H1 (cell line): ENCODE measurements at regions not wholly inside any gene's neighbourhood (a gene's known extent, or its start where the extent isn't known, plus 50 kb on each side); places are given as distances from the start of the nearest gene placed in this dataset.

Source experiments
- CTCF ChIA-PET: fragments of 300-600 bp; sonication (Branson Sonifier 250); formaldehyde crosslinking; loops from one replicate; lab custom pipeline; 2021; ENCODE audit not compliant: partially characterized antibody; lab: Charles Lee
- POLR2A ChIA-PET: fragments of 300-600 bp; sonication (Branson Sonifier 250); formaldehyde crosslinking; loops from one replicate; lab custom pipeline; 2021; ENCODE audit warnings: inconsistent platforms; ENCODE audit not compliant: partially characterized antibody; lab: Charles Lee
- DNase-seq, 2 experiments: peaks; one replicate each; pipeline versions ENCODE4 v3.0.0 to v3.0.0-alpha.2; 2010 to 2022; ENCODE audit warnings: low spot score in 2 of 2, low read depth in 1 of 2, mixed read lengths in 1 of 2
- FAIRE-seq: peaks from 2 replicates; lab custom pipeline; 2011; peaks lifted over from hg19 to GRCh38; lab: Jason Lieb, UNC
- H2AFZ ChIP-seq: 2 replicates; pipeline ENCODE4 v1.8.1; 2012; ENCODE audit warnings: low read length, inconsistent platforms
- H2AK5ac ChIP-seq: 2 replicates; pipeline ENCODE4 v1.6.1; 2013; ENCODE audit warnings: low read depth, low read length
- H2BK120ac ChIP-seq: replicated peaks from 2 replicates; pipeline ENCODE3; 2013; ENCODE audit warnings: low read depth, low read length, inconsistent platforms
- H2BK12ac ChIP-seq: 2 replicates; pipeline ENCODE4 v1.6.1; 2013; ENCODE audit warnings: low read depth, low read length
- H2BK15ac ChIP-seq: 2 replicates; pipeline ENCODE4 v1.6.1; 2013; ENCODE audit warnings: low read length
- H2BK20ac ChIP-seq: 2 replicates; pipeline ENCODE4 v1.6.1; 2013; ENCODE audit warnings: low read length
- H2BK5ac ChIP-seq: 2 replicates; pipeline ENCODE4 v1.6.1; 2013; ENCODE audit warnings: low read depth, low read length
- H3K14ac ChIP-seq: 2 replicates; pipeline ENCODE4 v1.6.1; 2013; ENCODE audit warnings: inconsistent platforms; ENCODE audit not compliant: insufficient read length
- H3K18ac ChIP-seq: 2 replicates; pipeline ENCODE4 v1.6.1; 2013; ENCODE audit warnings: low read length; ENCODE audit errors: extremely low read depth
- H3K23ac ChIP-seq: 2 replicates; pipeline ENCODE4 v1.6.1; 2013; ENCODE audit warnings: inconsistent platforms; ENCODE audit not compliant: insufficient read length
- H3K23me2 ChIP-seq: 2 replicates; pipeline ENCODE4 v1.6.1; 2013; ENCODE audit warnings: low read depth, low read length
- H3K27ac ChIP-seq: 2 replicates; pipeline ENCODE4 v1.6.1; 2011; ENCODE audit warnings: low read depth, low read length, inconsistent platforms
- H3K27me3 ChIP-seq, 4 experiments: replicated peaks in 1 of 4; 1 replicate in 1 of 4; 2 replicates in 3 of 4; pipeline versions ENCODE4 v1.6.1 to v1.8.1; 2011 to 2013; ENCODE audit warnings: low read length in 3 of 4, mild to moderate bottlenecking in 3 of 4, inconsistent platforms in 2 of 4, mixed read lengths in 2 of 4, moderate library complexity in 1 of 4; ENCODE audit not compliant: control insufficient read depth in 3 of 4, insufficient read depth in 3 of 4; ENCODE audit errors: extremely low read depth in 1 of 4
- H3K36me3 ChIP-seq, 4 experiments: 2 replicates each; pipeline versions ENCODE4 v1.6.1 to v1.8.1; 2011 to 2013; ENCODE audit warnings: mild to moderate bottlenecking in 4 of 4, low read length in 3 of 4, moderate library complexity in 2 of 4, control low read depth in 1 of 4, inconsistent platforms in 1 of 4; ENCODE audit not compliant: insufficient read depth in 4 of 4, control insufficient read depth in 2 of 4
- H3K4ac ChIP-seq: replicated peaks from 2 replicates; pipeline ENCODE3; 2013; ENCODE audit warnings: low read length, low read depth, mixed read lengths, inconsistent platforms; ENCODE audit not compliant: insufficient read length
- H3K4me1 ChIP-seq, 4 experiments: replicated peaks in 1 of 4; 1 replicate in 1 of 4; 2 replicates in 3 of 4; pipeline versions ENCODE4 v1.6.1 to v1.8.1; 2011 to 2013; ENCODE audit warnings: low read length in 3 of 4, inconsistent platforms in 2 of 4, mixed read lengths in 1 of 4; ENCODE audit not compliant: insufficient read depth in 4 of 4, control insufficient read depth in 3 of 4
- H3K4me2 ChIP-seq, 2 experiments: 2 replicates each; pipeline versions ENCODE4 v1.6.1 to v1.8.1; 2011 to 2013; ENCODE audit warnings: low read depth in 2 of 2, low read length in 2 of 2, control low read depth in 1 of 2, inconsistent platforms in 1 of 2, mild to moderate bottlenecking in 1 of 2; ENCODE audit not compliant: insufficient read depth in 1 of 2
- H3K4me3 ChIP-seq, 4 experiments: fragments of 200-600, 300-600 bp in 1 of 4; sonication (generic), shearing (Covaris generic), sonication (Bioruptor Twin) in 1 of 4; 2 replicates each; pipeline versions ENCODE4 v1.5.1 to v1.8.1; 2011 to 2016; ENCODE audit warnings: low read length in 4 of 4, low read depth in 3 of 4, control low read depth in 2 of 4, inconsistent platforms in 2 of 4, mild to moderate bottlenecking in 2 of 4, mixed read lengths in 1 of 4, moderate library complexity in 1 of 4; ENCODE audit not compliant: insufficient read depth in 2 of 4; ENCODE audit errors: extremely low read depth in 1 of 4
- H3K56ac ChIP-seq: replicated peaks from 2 replicates; pipeline ENCODE3; 2013; ENCODE audit warnings: low read depth, mild to moderate bottlenecking, mixed read lengths, low read length, inconsistent platforms; ENCODE audit not compliant: insufficient read length
- H3K79me1 ChIP-seq: 2 replicates; pipeline ENCODE4 v1.6.1; 2013; ENCODE audit warnings: low read depth, low read length, control low read depth
- H3K79me2 ChIP-seq, 2 experiments: 2 replicates each; pipeline versions ENCODE4 v1.6.1 to v1.8.1; 2012 to 2013; ENCODE audit warnings: low read length in 2 of 2, mild to moderate bottlenecking in 2 of 2, inconsistent platforms in 1 of 2; ENCODE audit not compliant: insufficient read depth in 2 of 2, control insufficient read depth in 1 of 2
- H3K9ac ChIP-seq, 4 experiments: replicated peaks in 1 of 4; 1 replicate in 1 of 4; 2 replicates in 3 of 4; pipeline versions ENCODE4 v1.6.1 to v1.8.1; 2011 to 2013; ENCODE audit warnings: low read depth in 3 of 4, low read length in 3 of 4, control low read depth in 2 of 4, mild to moderate bottlenecking in 2 of 4, moderate library complexity in 2 of 4, inconsistent platforms in 1 of 4; ENCODE audit errors: extremely low read depth in 1 of 4
- H3K9me3 ChIP-seq, 2 experiments: 2 replicates each; pipeline versions ENCODE4 v1.6.1 to v1.8.1; 2012 to 2013; ENCODE audit warnings: mild to moderate bottlenecking in 2 of 2, moderate library complexity in 2 of 2, control low read depth in 1 of 2, inconsistent platforms in 1 of 2, low read depth in 1 of 2, low read length in 1 of 2, mixed read lengths in 1 of 2; ENCODE audit not compliant: insufficient read depth in 2 of 2
- H4K20me1 ChIP-seq, 2 experiments: replicated peaks in 1 of 2; 2 replicates each; pipeline versions ENCODE3 to v1.8.1; 2011 to 2013; ENCODE audit warnings: inconsistent platforms in 2 of 2, low read length in 2 of 2, mild to moderate bottlenecking in 1 of 2; ENCODE audit not compliant: insufficient read depth in 2 of 2, control insufficient read depth in 1 of 2
- H4K5ac ChIP-seq: 2 replicates; pipeline ENCODE4 v1.6.1; 2013; ENCODE audit warnings: low read length, low read depth, mixed read lengths, inconsistent platforms; ENCODE audit not compliant: insufficient read length
- H4K8ac ChIP-seq: 2 replicates; pipeline ENCODE4 v1.8.0; 2013; ENCODE audit warnings: mild to moderate bottlenecking, moderate library complexity, low read length, inconsistent platforms; ENCODE audit not compliant: insufficient read depth; ENCODE audit errors: extremely low read depth
- H4K91ac ChIP-seq: replicated peaks from 2 replicates; pipeline ENCODE3; 2013; ENCODE audit warnings: low read length, mixed read lengths, inconsistent platforms; ENCODE audit not compliant: insufficient read length
- JUND ChIP-seq: IDR thresholded peaks from 2 replicates; pipeline ENCODE4 v1.6.1; 2011; ENCODE audit warnings: mild to moderate bottlenecking, improper control_type of control experiment, low read length
- SP2 ChIP-seq: IDR thresholded peaks from 2 replicates; pipeline ENCODE4 v1.6.1; 2012; ENCODE audit warnings: mild to moderate bottlenecking, low read length, inconsistent platforms
- WGBS, 2 experiments: shearing (Covaris generic) in 1 of 2; methylation state at CpG; one replicate each; pipeline versions ENCODE4 v1.1.6 to v1.1.7; 2013 to 2015; ENCODE audit warnings: low lambda C conversion rate in 2 of 2, mixed read lengths in 2 of 2, inconsistent platforms in 1 of 2, low coverage in 1 of 2, missing lambda C conversion rate in 1 of 2; ENCODE audit not compliant: insufficient replicate concordance in 2 of 2, insufficient coverage in 1 of 2, insufficient read length in 1 of 2; ENCODE audit errors: extremely low coverage in 1 of 2, missing lambda C conversion rate in 1 of 2; 5-methylcytosine and 5-hydroxymethylcytosine counted together
- TF ChIP-seq, protein P1 (sequence below): IDR thresholded peaks from 2 replicates; pipeline ENCODE4 v1.6.1; 2012; ENCODE audit warnings: low read length, inconsistent platforms

DNA sequence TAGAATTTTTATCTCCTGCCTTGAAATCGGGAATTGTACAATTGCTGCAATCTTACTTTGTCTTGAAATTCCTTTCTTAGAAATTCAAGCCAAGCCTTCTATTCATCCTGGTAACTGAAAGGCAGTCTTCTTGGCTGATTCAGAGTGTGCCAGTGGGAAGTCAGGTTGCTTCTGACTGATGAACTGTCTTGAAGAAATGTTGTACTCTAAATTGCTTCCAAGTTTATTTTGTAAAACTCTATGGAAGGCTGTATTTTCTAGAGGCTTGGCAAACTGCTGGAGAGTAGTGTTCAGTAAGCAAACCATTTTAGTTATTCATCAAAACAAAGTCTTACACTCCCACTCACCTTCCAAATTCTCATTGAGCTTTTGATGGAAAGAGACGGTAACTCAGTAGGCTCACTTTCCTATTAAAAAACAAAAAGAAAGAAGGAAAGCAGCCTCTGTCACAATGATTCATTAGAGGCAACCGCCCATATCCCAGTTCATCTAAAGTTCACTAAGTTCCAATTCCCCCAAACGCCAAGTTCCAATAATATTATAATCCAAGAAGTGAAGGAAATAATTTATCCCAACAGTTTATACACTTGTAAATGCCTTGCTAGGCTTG is 187.9 kb upstream of the MALRD1 start:
- ChIA-PET POLR2A (no interaction called here), CTCF (no interaction called here)
- Histone ChIP-seq H3K18ac (no peak overlapping the region), H2BK120ac (no peak overlapping the region), H4K91ac (no peak overlapping the region), H3K14ac (no peak overlapping the region), H2AFZ (peak overlapping the region; percentile 14), H4K20me1 (no peaks in the 10 kb centered on the region), H2BK20ac (no peak overlapping the region), H3K27ac (no peak overlapping the region), H3K23me2 (no peaks in the 10 kb centered on the region), H3K4me1 (peaks cover 0 to 3% (median 0%) of the 10 kb centered on the region in 4 experiments; a peak in 1 of 7 replicates), H3K4ac (no peak overlapping the region), H2BK12ac (no peak overlapping the region), H3K79me2 (no peaks in the 10 kb centered on the region), H4K5ac (no peak overlapping the region), H3K56ac (no peak overlapping the region), H3K27me3 (no peaks in the 10 kb centered on the region), H4K8ac (no peak overlapping the region), H3K23ac (no peak overlapping the region), H3K9me3 (no peaks in the 10 kb centered on the region), H2BK15ac (no peak overlapping the region), H2AK5ac (no peak overlapping the region), H3K4me2 (no peak overlapping the region), H3K9ac (no peak overlapping the region), H3K36me3 (no peaks in the 10 kb centered on the region), H2BK5ac (no peak overlapping the region), H3K79me1 (no peaks in the 10 kb centered on the region), H3K4me3 (no peak overlapping the region)
- FAIRE-seq (no peak), DNase-seq (no peak)
- TF ChIP-seq, protein P1, sequence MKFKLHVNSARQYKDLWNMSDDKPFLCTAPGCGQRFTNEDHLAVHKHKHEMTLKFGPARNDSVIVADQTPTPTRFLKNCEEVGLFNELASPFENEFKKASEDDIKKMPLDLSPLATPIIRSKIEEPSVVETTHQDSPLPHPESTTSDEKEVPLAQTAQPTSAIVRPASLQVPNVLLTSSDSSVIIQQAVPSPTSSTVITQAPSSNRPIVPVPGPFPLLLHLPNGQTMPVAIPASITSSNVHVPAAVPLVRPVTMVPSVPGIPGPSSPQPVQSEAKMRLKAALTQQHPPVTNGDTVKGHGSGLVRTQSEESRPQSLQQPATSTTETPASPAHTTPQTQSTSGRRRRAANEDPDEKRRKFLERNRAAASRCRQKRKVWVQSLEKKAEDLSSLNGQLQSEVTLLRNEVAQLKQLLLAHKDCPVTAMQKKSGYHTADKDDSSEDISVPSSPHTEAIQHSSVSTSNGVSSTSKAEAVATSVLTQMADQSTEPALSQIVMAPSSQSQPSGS, result no peak
- TF ChIP-seq JUND, result no peak
- no peak for TF ChIP-seq SP2
- 79% methylated on average over 4 of the region's 4 CpGs; no CpG with 5 or more reads in 1 of the 2 experiments for WGBS, 2 experiments
